NCI-H526 treated with DMSO at 0.1 percent for 48 hours (cell line): ENCODE measurements at regions not wholly inside any gene's neighbourhood (a gene's known extent, or its start where the extent isn't known, plus 50 kb on each side); places are given as distances from the start of the nearest gene placed in this dataset.

Experiments used
- DNase-seq: peaks from one replicate; lab custom pipeline; 2025; lab: John Stamatoyannopoulos, UW

GRCh38 chr2:23200068-23200786 is 184.8 kb upstream of the KLHL29 start:
- DNase-seq = no peak

DNA sequence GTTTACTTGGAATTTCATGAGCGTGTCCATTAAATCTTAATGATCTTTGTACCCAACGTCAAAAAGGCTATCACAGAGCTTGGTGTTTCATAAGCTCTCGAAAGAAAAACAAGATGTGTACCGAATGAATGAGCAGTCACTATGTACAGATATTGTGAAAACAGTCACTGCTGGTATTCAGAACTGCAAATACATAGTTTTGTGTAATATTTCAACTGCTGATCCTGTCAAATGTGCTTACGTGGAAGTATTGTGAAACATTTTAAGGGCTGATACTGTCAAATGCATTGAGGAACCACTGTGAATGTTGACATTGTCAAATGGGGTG is 184.2 kb upstream of the KLHL29 start:
- DNase-seq = no peak

DNA sequence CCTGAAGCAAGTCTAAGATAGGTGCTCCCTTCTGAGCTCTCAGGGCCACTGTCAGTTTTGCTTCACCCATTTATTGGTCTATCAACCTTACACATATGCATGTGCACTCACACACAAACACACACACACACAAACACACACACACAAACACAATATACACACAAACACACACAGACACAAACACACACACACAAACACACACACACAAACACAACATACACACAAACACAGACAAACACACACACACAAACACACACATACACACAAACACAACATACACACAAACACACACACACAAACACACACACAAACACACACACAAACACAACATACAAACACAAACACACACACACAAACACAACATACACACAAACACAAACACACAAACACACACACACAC is 181.6 kb upstream of the KLHL29 start:
- DNase-seq = no peak

- DNase-seq = no peak
Observed at GRCh38 chr2:23204685-23205242, 180.2 kb upstream of the KLHL29 start.

- DNase-seq = no peak
Observed at GRCh38 chr2:23206650-23207049, 178.3 kb upstream of the KLHL29 start.

GRCh38 chr2:23207871-23208270 is 177.1 kb upstream of the KLHL29 start:
- no peak for DNase-seq

GRCh38 chr2:23208339-23208738 is 176.6 kb upstream of the KLHL29 start:
- no peak for DNase-seq

DNA sequence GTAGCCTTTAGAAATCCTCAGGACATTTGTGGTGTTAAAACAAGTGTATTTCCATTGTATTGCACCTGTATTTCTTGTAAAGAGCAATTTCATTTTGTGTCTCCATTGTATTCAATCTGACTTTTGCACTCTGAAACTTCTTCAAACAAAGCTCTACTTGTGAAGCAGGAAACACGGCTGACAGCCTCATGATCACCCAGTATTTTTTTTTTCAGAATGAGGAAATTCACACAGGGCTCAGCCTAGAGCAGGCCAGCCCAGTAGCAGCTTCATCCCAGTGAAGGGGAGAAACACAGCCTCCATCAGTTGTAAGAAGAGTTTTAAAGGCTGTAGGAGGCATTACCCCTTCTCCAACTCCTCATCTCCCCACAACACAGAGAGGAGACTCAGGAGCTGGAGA is 175.9 kb upstream of the KLHL29 start:
- DNase-seq = no peak

GRCh38 chr2:23211987-23212583 is 172.9 kb upstream of the KLHL29 start:
- DNase-seq = no peak

DNA sequence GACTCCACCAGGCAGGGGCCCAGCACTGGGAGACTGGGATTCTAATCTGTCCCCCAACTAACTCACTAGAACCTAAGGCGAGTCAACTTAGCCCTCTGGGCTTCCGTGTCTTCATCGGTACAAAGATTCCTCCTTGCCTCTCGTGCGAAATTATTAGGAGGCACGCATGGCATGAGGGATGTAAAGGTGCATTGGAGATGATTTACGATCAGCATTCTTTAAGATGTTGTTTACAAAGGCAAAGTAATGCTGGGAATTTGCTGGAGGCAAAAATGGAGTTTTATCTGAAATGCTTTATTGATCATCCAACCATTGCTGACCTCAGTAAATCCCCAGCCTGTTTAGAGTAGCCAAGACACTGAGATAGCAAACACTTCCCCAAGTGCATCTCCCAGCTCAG is 171.8 kb upstream of the KLHL29 start:
- no peak for DNase-seq

GRCh38 chr2:23215016-23215415 is 170.0 kb upstream of the KLHL29 start:
- no peak for DNase-seq

- DNase-seq = no peak
Observed at GRCh38 chr2:23219666-23220065, 165.3 kb upstream of the KLHL29 start.

DNA sequence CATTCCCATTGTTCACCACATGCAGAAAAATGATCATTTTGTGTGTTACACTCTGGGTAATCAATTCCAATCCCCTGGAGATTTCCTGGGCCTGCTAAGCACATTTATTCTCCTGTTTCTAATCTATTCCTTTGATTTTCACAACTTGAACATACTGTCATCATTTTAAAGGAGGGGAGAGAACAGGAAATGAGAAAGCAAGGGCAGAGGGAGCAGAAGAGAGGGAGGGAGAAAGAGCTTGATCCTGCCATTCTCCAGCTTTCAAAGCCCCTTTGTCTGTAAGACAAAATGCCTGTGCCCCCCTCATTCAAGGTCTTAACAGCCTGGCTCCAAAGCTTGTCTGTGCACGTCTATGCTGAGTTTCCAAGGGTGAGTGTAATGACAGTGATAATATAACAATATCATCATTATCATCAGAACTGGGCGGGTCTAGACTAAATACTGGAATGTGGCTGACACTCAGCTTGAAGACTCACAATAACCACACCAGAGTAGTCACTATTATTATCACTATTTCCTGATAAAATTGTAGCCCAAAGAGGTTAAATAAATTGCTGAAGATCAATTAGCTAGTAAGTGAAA is 164.4 kb upstream of the KLHL29 start:
- no peak for DNase-seq

DNA sequence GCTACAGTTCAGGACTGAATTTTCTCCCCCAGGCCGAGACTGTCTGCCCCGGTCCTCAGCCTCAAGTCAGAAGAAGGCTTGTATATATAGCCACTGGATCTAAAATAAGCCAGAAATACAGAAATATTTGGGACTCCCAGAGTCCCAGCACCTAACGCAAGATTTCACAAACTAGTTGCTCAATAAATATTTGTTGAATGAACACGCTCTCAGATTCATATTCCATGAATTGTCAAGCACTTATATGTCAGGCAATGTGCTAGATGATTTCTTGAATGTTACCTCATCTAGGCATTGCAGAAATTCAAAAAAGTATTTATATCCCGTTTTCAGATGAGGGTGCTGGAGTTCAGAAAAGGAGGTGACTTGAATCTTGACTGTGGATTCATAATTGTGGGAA is 163.7 kb upstream of the KLHL29 start:
- DNase-seq = no peak

DNA sequence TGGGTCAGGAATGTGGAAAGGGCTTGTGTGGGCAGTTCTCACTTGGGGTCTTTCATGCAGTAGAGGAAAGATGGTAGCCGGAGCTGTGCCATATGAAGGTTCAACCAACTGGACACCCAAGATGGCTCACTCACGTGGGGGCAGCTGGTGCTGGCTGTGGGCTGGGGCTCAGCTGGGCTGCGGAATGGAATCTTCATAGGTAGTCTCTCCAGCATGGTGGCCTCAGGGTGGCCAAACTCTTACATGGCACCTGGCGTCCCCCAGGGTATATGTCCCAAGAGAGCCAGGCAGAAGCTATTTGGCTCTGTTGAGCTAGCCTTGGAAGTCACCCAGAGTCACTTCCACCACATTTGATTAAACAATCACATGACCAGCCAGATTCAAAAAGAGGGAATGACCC is 163.1 kb upstream of the KLHL29 start:
- DNase-seq = no peak

GRCh38 chr2:23230885-23231284 is 154.1 kb upstream of the KLHL29 start:
- DNase-seq = no peak

GRCh38 chr2:23231865-23232264 is 153.1 kb upstream of the KLHL29 start:
- no peak for DNase-seq

DNA sequence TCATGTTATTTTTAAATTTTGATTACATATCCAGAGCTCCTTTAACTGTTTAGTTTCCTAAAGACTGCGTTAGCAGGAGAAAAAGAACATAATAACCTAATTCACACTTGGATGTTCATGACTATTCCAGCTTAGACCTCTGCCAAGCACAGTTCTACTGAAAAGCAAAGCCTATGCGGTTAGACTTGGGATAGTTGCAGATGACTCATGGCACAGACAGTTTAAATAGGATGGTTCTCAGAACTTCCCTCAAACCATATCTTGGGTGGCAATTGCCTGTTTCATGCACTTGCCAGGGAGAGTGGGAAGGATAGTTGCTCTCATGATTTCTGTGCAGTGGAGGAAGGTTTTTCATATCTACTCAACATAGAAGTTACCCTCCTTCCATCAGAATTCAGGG is 149.7 kb upstream of the KLHL29 start:
- no peak for DNase-seq

DNA sequence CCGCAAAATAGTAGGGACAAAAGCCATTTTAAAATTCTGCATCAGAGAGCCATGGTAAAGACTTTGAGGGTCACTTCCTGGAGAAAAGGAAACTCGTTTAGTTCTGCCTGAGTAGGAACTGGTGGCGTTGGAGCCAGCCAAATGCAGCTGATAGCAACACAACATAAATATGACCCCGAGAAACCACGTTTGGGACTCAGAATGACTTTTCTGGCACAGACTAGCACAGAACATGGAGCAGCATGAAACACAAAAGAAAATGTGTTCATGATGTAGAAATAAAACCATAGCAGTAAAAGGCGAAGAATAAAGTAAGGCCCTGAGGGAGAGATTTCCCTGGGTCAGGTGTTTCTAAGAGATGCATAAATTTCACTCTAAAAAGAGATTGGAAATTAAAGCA is 149.2 kb upstream of the KLHL29 start:
- DNase-seq = no peak

DNA sequence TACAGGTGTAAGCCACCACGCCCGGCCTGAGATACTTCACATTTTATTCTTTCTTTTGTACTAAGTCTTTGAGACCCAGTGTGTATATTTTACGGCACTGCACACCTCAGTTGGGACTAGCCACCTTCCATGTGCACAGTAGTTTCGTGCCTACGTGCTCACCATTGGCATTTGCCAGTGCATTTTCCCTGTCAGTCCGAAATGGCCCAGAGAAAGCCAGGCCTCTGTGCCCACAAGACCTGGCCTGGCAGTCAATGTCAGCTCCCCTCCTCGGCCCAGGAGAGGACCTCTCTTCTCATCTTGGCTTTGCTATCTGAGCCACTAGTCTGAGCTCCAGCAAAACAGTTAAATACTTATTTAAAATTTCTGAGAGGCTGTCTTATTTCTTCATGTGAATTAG is 147.8 kb upstream of the KLHL29 start:
- no peak for DNase-seq

GRCh38 chr2:23238011-23238657 is 146.8 kb upstream of the KLHL29 start:
- no peak for DNase-seq

DNA sequence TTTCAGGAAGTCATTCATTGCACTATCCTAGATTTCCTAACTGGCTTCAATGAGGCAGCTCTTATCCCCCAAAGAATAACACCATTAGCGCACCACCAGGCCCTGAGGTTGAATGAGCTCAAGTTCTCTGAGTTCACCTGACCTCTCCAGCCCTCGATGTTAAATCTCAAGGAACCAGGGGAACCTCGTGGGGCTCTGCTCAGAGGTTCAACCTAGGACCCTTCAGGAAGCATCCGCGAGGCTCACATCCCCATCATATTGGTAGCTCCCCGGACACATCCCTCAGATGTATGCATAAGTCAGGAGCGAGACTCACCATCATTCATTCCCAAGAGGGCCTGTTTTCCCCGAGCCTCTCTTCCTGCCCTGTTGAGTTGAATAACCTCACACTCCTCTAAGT is 145.6 kb upstream of the KLHL29 start:
- DNase-seq = no peak

- DNase-seq = no peak
Observed at GRCh38 chr2:23241121-23241520, 143.9 kb upstream of the KLHL29 start.
